ENCODE measurements at regions not wholly inside any gene's neighbourhood (a gene's known extent, or its start where the extent isn't known, plus 50 kb on each side); places are given as distances from the start of the nearest gene placed in this dataset.

DNA sequence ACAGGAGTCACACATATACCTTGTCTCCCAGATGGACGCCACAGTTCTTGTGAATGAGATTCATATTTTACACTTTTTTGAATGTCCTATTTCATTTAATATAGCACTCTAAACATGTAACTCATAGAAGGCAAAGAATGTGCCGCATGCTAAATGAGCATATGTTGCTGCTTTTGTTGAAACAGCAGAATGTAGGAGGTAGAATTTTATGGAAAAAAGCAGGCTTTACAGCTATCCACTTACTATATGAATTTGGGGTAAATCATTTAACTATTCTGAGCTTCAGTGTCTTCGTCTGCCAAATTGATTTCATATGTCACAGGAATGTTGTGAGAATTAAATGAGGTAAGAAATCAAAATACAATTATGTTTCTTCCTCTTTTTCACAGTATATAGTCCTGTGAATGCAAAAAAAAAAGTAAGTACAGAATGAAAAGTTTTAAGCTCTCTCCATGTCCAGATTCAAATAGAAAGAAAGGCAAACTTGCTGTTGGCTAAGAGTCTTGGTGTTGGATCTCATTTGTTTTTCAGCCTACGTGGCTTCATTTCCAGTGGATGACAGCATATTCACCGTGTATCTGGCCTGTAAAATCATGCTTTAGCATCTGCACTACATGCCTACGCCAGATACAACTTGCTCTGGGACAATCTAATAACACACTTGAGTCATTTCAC lies 154.7 kb upstream of the CNTNAP5 start:
- Histone ChIP-seq H3K9me2 (replicated peaks; ENCODE audit: insufficient read depth, low read length) (no peaks in the 10 kb centered on the region), H3K4me2 (ENCODE audit: low read depth, low read length, poor library complexity, severe bottlenecking) (no peak overlapping the region), H3K27ac (ENCODE audit: low read length) (no peak overlapping the region), H3K4me3 (ENCODE audit: low read length) (no peak overlapping the region), H3K9me3 (ENCODE audit: low read length) (no peaks in the 10 kb centered on the region), H3K27me3 (ENCODE audit: low read length) (no peaks in the 10 kb centered on the region), H4K20me1 (ENCODE audit: insufficient read depth, low read depth, low read length) (no peaks in the 10 kb centered on the region), H3K9ac (ENCODE audit: low read length) (no peak overlapping the region), H3K36me3 (ENCODE audit: insufficient read depth, low read length) (no peaks in the 10 kb centered on the region), H2AFZ (ENCODE audit: low read length) (no peak overlapping the region), H3K4me1 (ENCODE audit: low read length) (no peaks in the 10 kb centered on the region), H3K79me2 (ENCODE audit: low read length) (no peaks in the 10 kb centered on the region)
- DNase-seq: no peak

DNA sequence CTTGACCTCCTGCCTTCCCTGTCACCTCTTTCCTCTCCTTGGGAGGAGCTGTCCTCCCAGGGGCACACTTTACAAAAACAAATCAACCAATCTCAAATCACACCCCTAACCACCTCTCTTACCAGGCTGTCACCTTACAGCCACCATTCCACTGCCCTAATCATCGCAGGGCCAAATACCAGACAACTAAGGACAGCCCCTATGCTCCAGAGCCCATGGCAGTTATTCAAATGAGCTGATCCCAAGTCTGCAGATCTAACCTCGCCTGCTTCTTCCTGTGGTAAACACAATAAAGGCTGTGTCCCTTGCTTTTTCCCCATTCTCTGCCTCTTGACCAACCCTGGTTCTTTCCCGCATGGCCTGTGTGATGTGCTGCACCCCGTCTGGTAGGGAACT lies 154.2 kb upstream of the CNTNAP5 start:
- H3K4me3 ChIP-seq (ENCODE audit: low read length): no peak overlapping the region
- no peaks in the 10 kb centered on the region for H3K27me3 ChIP-seq (ENCODE audit: low read length)
- no peaks in the 10 kb centered on the region for H3K9me2 ChIP-seq (replicated peaks; ENCODE audit: insufficient read depth, low read length)
- H2AFZ ChIP-seq (ENCODE audit: low read length): no peak overlapping the region
- H3K9me3 ChIP-seq (ENCODE audit: low read length): no peaks in the 10 kb centered on the region
- H3K4me2 ChIP-seq (ENCODE audit: low read depth, low read length, poor library complexity, severe bottlenecking): no peak overlapping the region
- H3K27ac ChIP-seq (ENCODE audit: low read length): no peak overlapping the region
- H4K20me1 ChIP-seq (ENCODE audit: insufficient read depth, low read depth, low read length): no peaks in the 10 kb centered on the region
- no peak for DNase-seq
- H3K9ac ChIP-seq (ENCODE audit: low read length): no peak overlapping the region
- no peaks in the 10 kb centered on the region for H3K79me2 ChIP-seq (ENCODE audit: low read length)
- no peaks in the 10 kb centered on the region for H3K36me3 ChIP-seq (ENCODE audit: insufficient read depth, low read length)
- H3K4me1 ChIP-seq (ENCODE audit: low read length): no peaks in the 10 kb centered on the region

DNA sequence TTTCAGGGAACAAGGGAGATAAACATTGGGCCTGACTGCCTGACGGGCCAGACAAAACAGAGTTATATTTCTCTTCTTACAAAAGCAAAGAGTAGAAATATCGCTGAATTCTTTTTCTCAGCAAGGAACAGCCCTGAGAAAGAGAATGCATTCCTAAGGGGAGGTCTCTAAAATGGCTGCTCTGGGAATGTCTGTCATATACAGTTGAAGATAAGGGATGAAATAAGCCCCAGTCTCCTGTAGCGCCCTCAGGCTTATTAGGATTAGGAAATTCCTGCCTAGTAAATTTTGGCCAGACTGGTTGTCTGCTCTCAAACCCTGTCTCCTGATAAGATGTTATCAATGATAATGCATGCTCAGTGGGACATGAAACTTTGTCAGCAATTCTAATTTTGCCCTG lies 134.9 kb upstream of the CNTNAP5 start:
- Histone ChIP-seq H3K79me2 (ENCODE audit: low read length) (no peaks in the 10 kb centered on the region), H3K9ac (ENCODE audit: low read length) (no peak overlapping the region), H3K9me2 (replicated peaks; ENCODE audit: insufficient read depth, low read length) (no peaks in the 10 kb centered on the region), H3K4me1 (ENCODE audit: low read length) (no peaks in the 10 kb centered on the region), H2AFZ (ENCODE audit: low read length) (no peak overlapping the region), H3K27me3 (ENCODE audit: low read length) (no peaks in the 10 kb centered on the region), H4K20me1 (ENCODE audit: insufficient read depth, low read depth, low read length) (no peaks in the 10 kb centered on the region), H3K36me3 (ENCODE audit: insufficient read depth, low read length) (no peaks in the 10 kb centered on the region), H3K4me3 (ENCODE audit: low read length) (no peak overlapping the region), H3K9me3 (ENCODE audit: low read length) (peaks cover 5% of the 10 kb centered on the region; the same call in 1 of the 2 replicates), H3K27ac (ENCODE audit: low read length) (no peak overlapping the region), H3K4me2 (ENCODE audit: low read depth, low read length, poor library complexity, severe bottlenecking) (no peak overlapping the region)
- no peak for DNase-seq

DNA sequence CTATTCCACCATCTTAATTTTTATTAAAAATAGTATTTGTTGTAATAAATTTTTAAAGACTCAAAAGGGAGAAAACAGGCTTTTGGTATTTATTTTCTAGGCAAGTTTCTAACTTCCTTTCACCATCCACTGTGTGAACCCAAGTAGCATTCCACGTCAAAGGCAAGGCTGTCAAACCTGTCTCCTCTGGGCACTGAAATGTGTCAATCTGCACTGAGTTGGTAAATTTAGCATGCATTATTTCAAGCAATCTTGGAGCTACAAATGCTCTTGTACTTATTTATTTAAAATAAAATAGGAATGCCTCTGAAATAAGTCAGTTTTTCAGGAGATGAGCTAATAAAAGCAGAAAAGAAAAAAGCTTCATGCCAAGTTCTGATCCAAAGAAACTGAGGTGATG lies 130.9 kb upstream of the CNTNAP5 start:
- Histone ChIP-seq H4K20me1 (ENCODE audit: insufficient read depth, low read depth, low read length) (no peaks in the 10 kb centered on the region), H3K27ac (ENCODE audit: low read length) (no peak overlapping the region), H3K9me2 (replicated peaks; ENCODE audit: insufficient read depth, low read length) (no peaks in the 10 kb centered on the region), H3K36me3 (ENCODE audit: insufficient read depth, low read length) (no peaks in the 10 kb centered on the region), H3K4me2 (ENCODE audit: low read depth, low read length, poor library complexity, severe bottlenecking) (no peak overlapping the region), H3K79me2 (ENCODE audit: low read length) (no peaks in the 10 kb centered on the region), H3K9ac (ENCODE audit: low read length) (no peak overlapping the region), H3K27me3 (ENCODE audit: low read length) (no peaks in the 10 kb centered on the region), H3K4me1 (ENCODE audit: low read length) (no peaks in the 10 kb centered on the region), H2AFZ (ENCODE audit: low read length) (no peak overlapping the region), H3K9me3 (ENCODE audit: low read length) (peaks cover 5% of the 10 kb centered on the region; the same call in 1 of the 2 replicates), H3K4me3 (ENCODE audit: low read length) (no peak overlapping the region)
- no peak for DNase-seq

DNA sequence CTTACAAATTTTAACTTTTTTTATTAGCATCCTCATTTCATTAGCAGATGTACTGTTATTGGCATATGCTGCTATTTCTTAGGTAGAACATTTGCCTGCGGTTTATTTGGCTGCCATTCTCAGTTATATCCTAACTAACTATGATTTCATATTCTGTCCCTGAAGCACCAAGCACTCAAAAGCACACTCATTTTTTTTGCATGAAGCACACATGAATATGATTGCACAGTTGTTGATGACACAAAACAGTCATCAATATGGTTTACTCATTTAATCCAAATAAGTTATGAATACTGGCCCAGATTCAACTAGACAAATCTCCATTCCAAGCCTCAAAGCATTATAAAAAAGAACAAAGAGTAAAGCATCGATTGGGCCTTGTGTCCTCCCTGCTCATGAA lies 129.4 kb upstream of the CNTNAP5 start:
- H3K4me1 ChIP-seq (ENCODE audit: low read length): no peaks in the 10 kb centered on the region
- no peaks in the 10 kb centered on the region for H3K27me3 ChIP-seq (ENCODE audit: low read length)
- no peaks in the 10 kb centered on the region for H3K79me2 ChIP-seq (ENCODE audit: low read length)
- H3K9me2 ChIP-seq (replicated peaks; ENCODE audit: insufficient read depth, low read length): no peaks in the 10 kb centered on the region
- peaks cover 5% of the 10 kb centered on the region; the same call in 1 of the 2 replicates for H3K9me3 ChIP-seq (ENCODE audit: low read length)
- DNase-seq: no peak
- no peak overlapping the region for H3K27ac ChIP-seq (ENCODE audit: low read length)
- no peak overlapping the region for H2AFZ ChIP-seq (ENCODE audit: low read length)
- H3K4me2 ChIP-seq (ENCODE audit: low read depth, low read length, poor library complexity, severe bottlenecking): no peak overlapping the region
- no peaks in the 10 kb centered on the region for H3K36me3 ChIP-seq (ENCODE audit: insufficient read depth, low read length)
- H3K9ac ChIP-seq (ENCODE audit: low read length): no peak overlapping the region
- H3K4me3 ChIP-seq (ENCODE audit: low read length): no peak overlapping the region
- no peaks in the 10 kb centered on the region for H4K20me1 ChIP-seq (ENCODE audit: insufficient read depth, low read depth, low read length)

DNA sequence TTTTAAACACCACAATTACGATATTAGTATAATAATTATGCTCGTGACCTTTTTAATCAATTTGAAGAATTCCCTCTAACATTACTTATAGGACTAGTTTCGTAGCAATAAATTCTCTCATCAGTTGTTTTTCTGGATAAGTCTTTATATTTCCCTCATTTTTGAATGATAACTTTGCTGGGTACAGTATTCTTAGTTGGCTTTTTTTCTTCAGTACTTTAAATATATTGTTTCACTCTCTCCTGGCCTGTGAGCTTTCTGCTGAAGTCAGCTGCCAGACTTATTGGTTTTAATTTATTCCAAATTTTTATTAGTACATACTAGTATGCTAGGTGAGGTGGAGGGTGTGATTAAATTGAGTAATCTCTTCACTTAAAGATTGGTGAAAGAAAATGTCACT lies 123.8 kb upstream of the CNTNAP5 start:
- Histone ChIP-seq H3K27me3 (ENCODE audit: low read length) (no peaks in the 10 kb centered on the region), H3K4me1 (ENCODE audit: low read length) (no peaks in the 10 kb centered on the region), H3K9me3 (ENCODE audit: low read length) (no peaks in the 10 kb centered on the region)

DNA sequence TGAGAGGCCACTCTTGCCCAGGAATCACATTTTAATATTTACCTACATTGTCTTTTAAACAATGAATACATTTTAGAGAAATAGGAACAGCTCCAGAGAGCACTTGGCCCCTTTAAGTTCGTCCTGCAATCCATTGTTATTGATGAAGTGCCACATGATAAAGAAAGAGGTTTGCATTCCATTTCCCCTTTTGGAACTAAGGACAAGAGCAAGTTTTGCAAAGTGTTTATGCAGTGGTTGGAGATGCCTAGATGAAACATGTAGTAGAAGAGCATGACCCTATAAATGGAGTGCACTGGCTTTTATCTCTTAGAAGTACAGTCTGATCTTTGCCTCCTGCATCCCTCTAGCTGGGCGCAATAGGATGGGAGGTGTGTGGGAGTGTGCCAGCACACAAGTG lies 118.7 kb upstream of the CNTNAP5 start:
- Histone ChIP-seq H3K4me1 (ENCODE audit: low read length) (no peaks in the 10 kb centered on the region), H3K27ac (ENCODE audit: low read length) (no peak overlapping the region), H3K27me3 (ENCODE audit: low read length) (no peaks in the 10 kb centered on the region), H2AFZ (ENCODE audit: low read length) (no peak overlapping the region), H3K79me2 (ENCODE audit: low read length) (no peaks in the 10 kb centered on the region), H3K9me2 (replicated peaks; ENCODE audit: insufficient read depth, low read length) (no peaks in the 10 kb centered on the region), H3K4me2 (ENCODE audit: low read depth, low read length, poor library complexity, severe bottlenecking) (no peak overlapping the region), H3K9ac (ENCODE audit: low read length) (no peak overlapping the region), H4K20me1 (ENCODE audit: insufficient read depth, low read depth, low read length) (no peaks in the 10 kb centered on the region), H3K9me3 (ENCODE audit: low read length) (no peaks in the 10 kb centered on the region), H3K36me3 (ENCODE audit: insufficient read depth, low read length) (no peaks in the 10 kb centered on the region), H3K4me3 (ENCODE audit: low read length) (no peak overlapping the region)
- no peak for DNase-seq

More for the DNA sequence above, 123.8 kb upstream of the CNTNAP5 start:
- H3K9ac ChIP-seq (ENCODE audit: low read length): no peak overlapping the region
- no peak for DNase-seq
- H3K4me3 ChIP-seq (ENCODE audit: low read length): no peak overlapping the region
- no peaks in the 10 kb centered on the region for H3K9me2 ChIP-seq (replicated peaks; ENCODE audit: insufficient read depth, low read length)
- H3K27ac ChIP-seq (ENCODE audit: low read length): no peak overlapping the region
- H3K79me2 ChIP-seq (ENCODE audit: low read length): no peaks in the 10 kb centered on the region
- H3K4me2 ChIP-seq (ENCODE audit: low read depth, low read length, poor library complexity, severe bottlenecking): no peak overlapping the region
- no peaks in the 10 kb centered on the region for H3K36me3 ChIP-seq (ENCODE audit: insufficient read depth, low read length)
- H4K20me1 ChIP-seq (ENCODE audit: insufficient read depth, low read depth, low read length): no peaks in the 10 kb centered on the region
- H2AFZ ChIP-seq (ENCODE audit: low read length): no peak overlapping the region

DNA sequence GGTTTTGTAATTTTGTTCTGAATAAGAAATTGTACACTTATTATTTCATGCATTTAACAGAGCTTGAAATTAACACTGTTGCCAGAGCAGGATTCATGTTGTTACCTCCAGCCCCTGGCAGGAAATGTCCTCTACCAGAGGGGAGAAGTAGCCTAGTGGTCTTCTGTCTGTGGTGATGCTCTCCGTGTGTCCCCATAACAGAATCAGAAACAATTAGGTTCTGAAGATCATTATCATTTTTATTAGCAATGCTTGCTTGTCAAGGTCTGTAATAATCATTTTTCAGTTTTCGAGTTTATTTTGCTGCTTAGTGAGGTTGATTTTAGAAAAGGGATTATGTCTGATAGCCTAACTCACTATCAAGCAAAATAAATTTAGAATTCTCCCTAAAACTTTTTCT lies 116.6 kb upstream of the CNTNAP5 start:
- Histone ChIP-seq H3K27me3 (ENCODE audit: low read length) (no peaks in the 10 kb centered on the region), H3K27ac (ENCODE audit: low read length) (no peak overlapping the region), H4K20me1 (ENCODE audit: insufficient read depth, low read depth, low read length) (no peaks in the 10 kb centered on the region), H3K79me2 (ENCODE audit: low read length) (no peaks in the 10 kb centered on the region), H3K36me3 (ENCODE audit: insufficient read depth, low read length) (no peaks in the 10 kb centered on the region), H3K4me1 (ENCODE audit: low read length) (no peaks in the 10 kb centered on the region), H3K9me3 (ENCODE audit: low read length) (no peaks in the 10 kb centered on the region), H3K9me2 (replicated peaks; ENCODE audit: insufficient read depth, low read length) (no peaks in the 10 kb centered on the region), H3K9ac (ENCODE audit: low read length) (no peak overlapping the region), H2AFZ (ENCODE audit: low read length) (no peak overlapping the region), H3K4me3 (ENCODE audit: low read length) (no peak overlapping the region), H3K4me2 (ENCODE audit: low read depth, low read length, poor library complexity, severe bottlenecking) (no peak overlapping the region)
- DNase-seq: no peak
